HG03103 (cell line): ENCODE measurements at regions not wholly inside any gene's neighbourhood (a gene's known extent, or its start where the extent isn't known, plus 50 kb on each side); places are given as distances from the start of the nearest gene placed in this dataset.
"Not testable (repeated sequence)": the region's sequence is repeated elsewhere in the genome, so short reads cannot be mapped to it uniquely, and the experiment has no call there.

Source experiments
- ATAC-seq: cut with Tn5 transposase; IDR thresholded peaks from one replicate; pipeline ENCODE4 v1.9.1; 2021; ENCODE audit warnings: low read depth; ENCODE audit not compliant: unreplicated experiment

GRCh38 chr10:61063034-61063433, 119.0 kb upstream of the RHOBTB1 start:
- ATAC-seq = no peak

GRCh38 chr10:61061923-61062504, 118.0 kb upstream of the RHOBTB1 start:
- no peak for ATAC-seq

- ATAC-seq = no peak
Measured at GRCh38 chr10:61059636-61060035, 115.7 kb upstream of the RHOBTB1 start.

GRCh38 chr10:61052469-61053205, 108.7 kb upstream of the RHOBTB1 start:
- ATAC-seq = no peak

GRCh38 chr10:61051344-61051743, 107.4 kb upstream of the RHOBTB1 start:
- no peak for ATAC-seq

GRCh38 chr10:61050120-61050745, 106.2 kb upstream of the RHOBTB1 start:
- ATAC-seq = no peak

- ATAC-seq = no peak
Measured at GRCh38 chr10:61049386-61049785, 105.4 kb upstream of the RHOBTB1 start.

- no peak for ATAC-seq
Measured at GRCh38 chr10:61047788-61048560, 104.0 kb upstream of the RHOBTB1 start.

- ATAC-seq = no peak
Measured at GRCh38 chr10:61047081-61047480, 103.1 kb upstream of the RHOBTB1 start.

- ATAC-seq = not testable (repeated sequence)
Measured at GRCh38 chr10:61045480-61045879, 101.5 kb upstream of the RHOBTB1 start.

GRCh38 chr10:61042533-61042932, 98.5 kb upstream of the RHOBTB1 start:
- ATAC-seq = no peak

- ATAC-seq = no peak
Measured at GRCh38 chr10:61040399-61041016, 96.5 kb upstream of the RHOBTB1 start.

- ATAC-seq = no peak
Measured at GRCh38 chr10:61039868-61040267, 95.9 kb upstream of the RHOBTB1 start.

- not testable (repeated sequence) for ATAC-seq
Measured at GRCh38 chr10:61037261-61037830, 93.4 kb upstream of the RHOBTB1 start.

- ATAC-seq = not testable (repeated sequence)
Measured at GRCh38 chr10:61036148-61036547, 92.2 kb upstream of the RHOBTB1 start.

GRCh38 chr10:61031341-61031740, 87.4 kb upstream of the RHOBTB1 start:
- no peak for ATAC-seq

GRCh38 chr10:61029411-61029810, 85.4 kb upstream of the RHOBTB1 start:
- ATAC-seq = no peak

GRCh38 chr10:61028861-61029361, 84.9 kb upstream of the RHOBTB1 start:
- ATAC-seq = no peak

- ATAC-seq = peak; percentile 54
Measured at GRCh38 chr10:61024856-61025201, 80.8 kb upstream of the RHOBTB1 start.

GRCh38 chr10:61024151-61024855, 80.3 kb upstream of the RHOBTB1 start:
- ATAC-seq = no peak
